ENCODE measurements at regions not wholly inside any gene's neighbourhood (a gene's known extent, or its start where the extent isn't known, plus 50 kb on each side); places are given as distances from the start of the nearest gene placed in this dataset.

GRCh38 chr11:128239306-128239705 is 348.1 kb downstream of the ETS1 start:
- Histone ChIP-seq H3K4me1 (ENCODE audit: control insufficient read depth, insufficient read depth, low read length) (no peaks in the 10 kb centered on the region), H3K36me3 (ENCODE audit: control insufficient read depth, insufficient read depth, low read length) (no peaks in the 10 kb centered on the region), H3K9me3 (ENCODE audit: control insufficient read depth, low read length) (no peaks in the 10 kb centered on the region), H3K27me3 (ENCODE audit: control insufficient read depth, insufficient read depth, low read length) (no peaks in the 10 kb centered on the region), H3K4me3 (ENCODE audit: low read length) (no peak overlapping the region), H3K9ac (ENCODE audit: low read length) (no peak overlapping the region)

- no peak overlapping the region for H3K9ac ChIP-seq (ENCODE audit: low read length)
- no peaks in the 10 kb centered on the region for H3K36me3 ChIP-seq (ENCODE audit: control insufficient read depth, insufficient read depth, low read length)
- H3K4me3 ChIP-seq (ENCODE audit: low read length) = no peak overlapping the region
- H3K4me1 ChIP-seq (ENCODE audit: control insufficient read depth, insufficient read depth, low read length) = no peaks in the 10 kb centered on the region
- no peaks in the 10 kb centered on the region for H3K27me3 ChIP-seq (ENCODE audit: control insufficient read depth, insufficient read depth, low read length)
- no peaks in the 10 kb centered on the region for H3K9me3 ChIP-seq (ENCODE audit: control insufficient read depth, low read length)
Observed at GRCh38 chr11:128238521-128239265, 348.7 kb downstream of the ETS1 start.

GRCh38 chr11:128236506-128237498 is 350.6 kb downstream of the ETS1 start:
- H3K9me3 ChIP-seq (ENCODE audit: control insufficient read depth, low read length) = no peaks in the 10 kb centered on the region
- no peaks in the 10 kb centered on the region for H3K4me1 ChIP-seq (ENCODE audit: control insufficient read depth, insufficient read depth, low read length)
- H3K27me3 ChIP-seq (ENCODE audit: control insufficient read depth, insufficient read depth, low read length) = no peaks in the 10 kb centered on the region
- no peak overlapping the region for H3K4me3 ChIP-seq (ENCODE audit: low read length)
- no peaks in the 10 kb centered on the region for H3K36me3 ChIP-seq (ENCODE audit: control insufficient read depth, insufficient read depth, low read length)
- H3K9ac ChIP-seq (ENCODE audit: low read length) = no peak overlapping the region

GRCh38 chr11:128235958-128236357 is 351.4 kb downstream of the ETS1 start:
- Histone ChIP-seq H3K36me3 (ENCODE audit: control insufficient read depth, insufficient read depth, low read length) (no peaks in the 10 kb centered on the region), H3K4me1 (ENCODE audit: control insufficient read depth, insufficient read depth, low read length) (no peaks in the 10 kb centered on the region)

GRCh38 chr11:128235426-128235825 is 351.9 kb downstream of the ETS1 start:
- no peak overlapping the region for H3K4me3 ChIP-seq (ENCODE audit: low read length)
- H3K9ac ChIP-seq (ENCODE audit: low read length) = no peak overlapping the region
- H3K9me3 ChIP-seq (ENCODE audit: control insufficient read depth, low read length) = no peaks in the 10 kb centered on the region
- no peaks in the 10 kb centered on the region for H3K36me3 ChIP-seq (ENCODE audit: control insufficient read depth, insufficient read depth, low read length)
- no peaks in the 10 kb centered on the region for H3K4me1 ChIP-seq (ENCODE audit: control insufficient read depth, insufficient read depth, low read length)
- H3K27me3 ChIP-seq (ENCODE audit: control insufficient read depth, insufficient read depth, low read length) = no peaks in the 10 kb centered on the region

More at GRCh38 chr11:128235958-128236357, 351.4 kb downstream of the ETS1 start:
- H3K9me3 ChIP-seq (ENCODE audit: control insufficient read depth, low read length) = no peaks in the 10 kb centered on the region
- no peaks in the 10 kb centered on the region for H3K27me3 ChIP-seq (ENCODE audit: control insufficient read depth, insufficient read depth, low read length)
- H3K9ac ChIP-seq (ENCODE audit: low read length) = no peak overlapping the region
- H3K4me3 ChIP-seq (ENCODE audit: low read length) = no peak overlapping the region

GRCh38 chr11:128234143-128234542 is 353.2 kb downstream of the ETS1 start:
- Histone ChIP-seq H3K4me1 (ENCODE audit: control insufficient read depth, insufficient read depth, low read length) (no peaks in the 10 kb centered on the region), H3K4me3 (ENCODE audit: low read length) (no peak overlapping the region), H3K9me3 (ENCODE audit: control insufficient read depth, low read length) (no peaks in the 10 kb centered on the region), H3K27me3 (ENCODE audit: control insufficient read depth, insufficient read depth, low read length) (no peaks in the 10 kb centered on the region), H3K36me3 (ENCODE audit: control insufficient read depth, insufficient read depth, low read length) (no peaks in the 10 kb centered on the region), H3K9ac (ENCODE audit: low read length) (no peak overlapping the region)

GRCh38 chr11:128232588-128232987 is 354.8 kb downstream of the ETS1 start:
- H3K9me3 ChIP-seq (ENCODE audit: control insufficient read depth, low read length) = no peaks in the 10 kb centered on the region
- no peaks in the 10 kb centered on the region for H3K4me1 ChIP-seq (ENCODE audit: control insufficient read depth, insufficient read depth, low read length)
- no peak overlapping the region for H3K4me3 ChIP-seq (ENCODE audit: low read length)
- H3K27me3 ChIP-seq (ENCODE audit: control insufficient read depth, insufficient read depth, low read length) = no peaks in the 10 kb centered on the region
- H3K9ac ChIP-seq (ENCODE audit: low read length) = no peak overlapping the region
- H3K36me3 ChIP-seq (ENCODE audit: control insufficient read depth, insufficient read depth, low read length) = no peaks in the 10 kb centered on the region

GRCh38 chr11:128231845-128232410 is 355.4 kb downstream of the ETS1 start:
- Histone ChIP-seq H3K27me3 (ENCODE audit: control insufficient read depth, insufficient read depth, low read length) (no peaks in the 10 kb centered on the region), H3K4me1 (ENCODE audit: control insufficient read depth, insufficient read depth, low read length) (no peaks in the 10 kb centered on the region), H3K9ac (ENCODE audit: low read length) (no peak overlapping the region), H3K4me3 (ENCODE audit: low read length) (no peak overlapping the region), H3K9me3 (ENCODE audit: control insufficient read depth, low read length) (no peaks in the 10 kb centered on the region), H3K36me3 (ENCODE audit: control insufficient read depth, insufficient read depth, low read length) (no peaks in the 10 kb centered on the region)

- Histone ChIP-seq H3K9ac (ENCODE audit: low read length) (no peak overlapping the region), H3K36me3 (ENCODE audit: control insufficient read depth, insufficient read depth, low read length) (no peaks in the 10 kb centered on the region), H3K27me3 (ENCODE audit: control insufficient read depth, insufficient read depth, low read length) (no peaks in the 10 kb centered on the region), H3K4me1 (ENCODE audit: control insufficient read depth, insufficient read depth, low read length) (no peaks in the 10 kb centered on the region), H3K9me3 (ENCODE audit: control insufficient read depth, low read length) (no peaks in the 10 kb centered on the region), H3K4me3 (ENCODE audit: low read length) (no peak overlapping the region)
Observed at GRCh38 chr11:128227466-128227865, 359.9 kb downstream of the ETS1 start.

- H3K4me3 ChIP-seq (ENCODE audit: low read length) = no peak overlapping the region
- no peaks in the 10 kb centered on the region for H3K4me1 ChIP-seq (ENCODE audit: control insufficient read depth, insufficient read depth, low read length)
- no peaks in the 10 kb centered on the region for H3K9me3 ChIP-seq (ENCODE audit: control insufficient read depth, low read length)
Observed at GRCh38 chr11:128226106-128226716, 361.1 kb downstream of the ETS1 start.

GRCh38 chr11:128222245-128222884 is 365.0 kb downstream of the ETS1 start:
- Histone ChIP-seq H3K4me1 (ENCODE audit: control insufficient read depth, insufficient read depth, low read length) (no peaks in the 10 kb centered on the region), H3K27me3 (ENCODE audit: control insufficient read depth, insufficient read depth, low read length) (no peaks in the 10 kb centered on the region), H3K36me3 (ENCODE audit: control insufficient read depth, insufficient read depth, low read length) (no peaks in the 10 kb centered on the region), H3K9ac (ENCODE audit: low read length) (no peak overlapping the region), H3K4me3 (ENCODE audit: low read length) (no peak overlapping the region), H3K9me3 (ENCODE audit: control insufficient read depth, low read length) (no peaks in the 10 kb centered on the region)

More at GRCh38 chr11:128226106-128226716, 361.1 kb downstream of the ETS1 start:
- Histone ChIP-seq H3K9ac (ENCODE audit: low read length) (no peak overlapping the region), H3K36me3 (ENCODE audit: control insufficient read depth, insufficient read depth, low read length) (no peaks in the 10 kb centered on the region), H3K27me3 (ENCODE audit: control insufficient read depth, insufficient read depth, low read length) (no peaks in the 10 kb centered on the region)
